ENCODE measurements at regions not wholly inside any gene's neighbourhood (a gene's known extent, or its start where the extent isn't known, plus 50 kb on each side); places are given as distances from the start of the nearest gene placed in this dataset.

DNA sequence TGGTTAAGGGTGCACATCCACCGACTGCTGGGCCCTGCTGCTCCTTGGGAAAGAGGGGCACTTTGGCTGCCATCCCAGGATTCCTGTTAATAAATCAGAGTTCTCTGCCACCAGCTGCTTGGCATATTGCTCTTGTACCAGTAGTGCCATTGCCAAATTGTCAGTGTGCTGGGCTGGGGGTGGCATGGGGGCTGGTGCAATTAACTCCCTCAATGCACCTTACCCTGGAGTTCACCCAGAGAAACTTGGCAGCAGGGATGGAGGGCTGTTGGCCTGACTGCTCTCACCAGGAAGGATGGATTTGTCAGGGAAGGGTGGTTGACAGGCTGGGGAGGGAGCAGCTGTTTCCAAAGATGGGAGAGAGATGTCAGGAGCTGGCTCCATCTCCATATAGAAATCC is 94.6 kb upstream of the SKOR2 start:
- no peak overlapping the region for H3K4me3 ChIP-seq (replicated peaks; ENCODE audit: low read depth, low read length)
- DNase-seq (ENCODE audit: low read depth), result no peak
- TF ChIP-seq, protein P1, sequence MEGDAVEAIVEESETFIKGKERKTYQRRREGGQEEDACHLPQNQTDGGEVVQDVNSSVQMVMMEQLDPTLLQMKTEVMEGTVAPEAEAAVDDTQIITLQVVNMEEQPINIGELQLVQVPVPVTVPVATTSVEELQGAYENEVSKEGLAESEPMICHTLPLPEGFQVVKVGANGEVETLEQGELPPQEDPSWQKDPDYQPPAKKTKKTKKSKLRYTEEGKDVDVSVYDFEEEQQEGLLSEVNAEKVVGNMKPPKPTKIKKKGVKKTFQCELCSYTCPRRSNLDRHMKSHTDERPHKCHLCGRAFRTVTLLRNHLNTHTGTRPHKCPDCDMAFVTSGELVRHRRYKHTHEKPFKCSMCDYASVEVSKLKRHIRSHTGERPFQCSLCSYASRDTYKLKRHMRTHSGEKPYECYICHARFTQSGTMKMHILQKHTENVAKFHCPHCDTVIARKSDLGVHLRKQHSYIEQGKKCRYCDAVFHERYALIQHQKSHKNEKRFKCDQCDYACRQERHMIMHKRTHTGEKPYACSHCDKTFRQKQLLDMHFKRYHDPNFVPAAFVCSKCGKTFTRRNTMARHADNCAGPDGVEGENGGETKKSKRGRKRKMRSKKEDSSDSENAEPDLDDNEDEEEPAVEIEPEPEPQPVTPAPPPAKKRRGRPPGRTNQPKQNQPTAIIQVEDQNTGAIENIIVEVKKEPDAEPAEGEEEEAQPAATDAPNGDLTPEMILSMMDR (IDR thresholded peaks at IDR 0.05; ENCODE audit: low read length, missing control alignments), result no peak

DNA sequence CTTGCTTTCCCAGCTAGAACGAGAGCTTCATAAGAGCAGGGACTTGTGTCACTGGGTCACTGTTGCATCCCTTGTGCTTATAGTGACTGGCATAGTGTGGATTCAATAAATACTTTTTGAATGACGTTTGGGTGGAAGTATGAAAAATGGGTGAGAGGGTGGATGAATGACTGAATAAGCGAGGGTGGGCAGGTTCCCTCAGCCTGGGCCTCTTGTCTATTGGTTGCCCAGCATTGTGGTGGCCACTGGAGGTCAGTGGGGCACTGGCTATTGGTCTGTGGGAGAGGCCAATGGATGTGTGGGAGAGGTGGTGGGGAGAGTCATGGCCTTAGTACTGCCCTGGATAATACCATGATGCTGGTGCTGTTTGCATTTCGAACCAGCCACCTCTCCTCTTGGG is 93.8 kb upstream of the SKOR2 start:
- H3K4me3 ChIP-seq (replicated peaks; ENCODE audit: low read depth, low read length), result no peak overlapping the region
- TF ChIP-seq, protein P1 (IDR thresholded peaks at IDR 0.05; ENCODE audit: low read length, missing control alignments), result no peak
- no peak for DNase-seq (ENCODE audit: low read depth)

DNA sequence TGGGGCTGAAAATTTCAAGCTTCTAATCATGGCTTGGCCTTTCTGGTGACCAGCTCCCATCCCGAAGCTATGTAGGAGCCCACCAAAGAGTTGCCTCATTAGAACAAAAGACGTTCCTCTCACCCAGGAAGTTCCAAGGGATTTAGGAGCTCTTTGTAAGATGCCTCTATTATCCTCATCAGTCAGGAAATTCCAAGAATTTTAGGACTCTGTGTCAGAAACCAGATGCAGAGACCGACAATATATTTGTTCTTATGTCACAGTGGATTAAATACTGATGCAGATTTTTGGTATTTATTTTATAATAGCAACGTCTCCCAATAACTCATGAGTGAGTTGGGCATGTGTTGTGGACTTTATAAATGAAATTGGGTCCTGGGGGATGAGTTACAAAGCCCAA is 91.8 kb upstream of the SKOR2 start:
- TF ChIP-seq, protein P1 (IDR thresholded peaks at IDR 0.05; ENCODE audit: low read length, missing control alignments), result no peak
- H3K4me3 ChIP-seq (replicated peaks; ENCODE audit: low read depth, low read length), result no peak overlapping the region

DNA sequence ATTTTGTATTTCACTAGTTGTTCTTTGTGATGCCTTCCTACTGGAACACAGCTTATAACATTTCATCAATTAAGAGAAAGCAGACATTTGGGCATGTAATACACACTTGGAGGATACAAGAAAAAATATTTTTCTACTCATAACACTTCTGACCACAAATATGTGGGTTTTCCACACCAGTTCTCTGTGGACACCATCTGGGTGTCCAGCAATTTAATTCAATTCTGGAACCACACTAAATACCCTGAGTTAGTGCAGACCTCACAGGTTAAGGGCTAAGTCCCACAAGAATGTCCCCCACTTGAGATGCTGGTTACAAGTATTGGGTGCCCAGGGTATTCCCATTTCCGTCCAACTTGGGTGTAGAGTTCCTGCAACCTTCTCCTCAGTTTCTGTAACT is 91.1 kb upstream of the SKOR2 start:
- DNase-seq (ENCODE audit: low read depth), result no peak
- no peak overlapping the region for H3K4me3 ChIP-seq (replicated peaks; ENCODE audit: low read depth, low read length)
- TF ChIP-seq, protein P1 (IDR thresholded peaks at IDR 0.05; ENCODE audit: low read length, missing control alignments), result no peak

More for the DNA sequence above, 91.8 kb upstream of the SKOR2 start:
- DNase-seq (ENCODE audit: low read depth), result no peak

DNA sequence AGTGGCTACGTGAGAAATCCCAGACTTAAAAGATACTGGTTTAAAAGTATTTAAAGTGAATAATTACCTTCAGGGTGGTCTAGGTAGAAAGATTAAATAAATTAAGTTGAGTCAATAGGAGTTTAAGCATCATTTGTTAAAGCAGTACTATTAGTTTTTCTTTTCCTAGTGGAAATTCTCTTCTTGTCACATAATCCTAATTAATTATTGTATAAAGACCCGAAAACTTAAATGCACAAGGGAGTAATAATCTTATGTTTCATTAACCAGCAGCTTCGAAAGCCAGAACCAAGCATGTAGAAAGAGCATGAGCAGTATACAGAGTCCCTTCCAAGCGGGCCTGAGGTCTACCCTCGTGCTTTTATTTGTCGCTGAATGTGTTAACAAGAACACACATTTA is 90.2 kb upstream of the SKOR2 start:
- TF ChIP-seq, protein P1 (IDR thresholded peaks at IDR 0.05; ENCODE audit: low read length, missing control alignments), result no peak

DNA sequence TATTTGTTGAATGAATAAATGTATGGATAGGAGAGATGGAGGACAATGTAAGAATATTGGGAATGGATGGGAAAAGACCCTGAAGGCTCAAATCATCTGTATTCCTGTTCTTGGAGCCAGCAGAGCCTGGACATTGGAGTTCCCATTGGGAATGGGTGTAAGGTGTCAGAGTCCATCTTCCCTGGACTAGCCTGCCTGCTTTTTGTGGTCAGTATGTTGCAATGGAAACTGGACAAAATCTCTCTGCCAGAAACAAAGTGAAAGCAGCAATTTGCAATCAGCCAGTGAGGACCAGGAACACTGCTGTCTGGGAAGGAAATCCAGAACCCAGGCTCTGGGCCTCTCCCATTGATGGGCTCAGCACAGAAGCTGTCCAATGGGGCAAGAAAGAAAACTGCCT is 83.5 kb upstream of the SKOR2 start:
- no peak for DNase-seq (ENCODE audit: low read depth)
- H3K4me3 ChIP-seq (replicated peaks; ENCODE audit: low read depth, low read length), result no peak overlapping the region
- TF ChIP-seq, protein P1 (IDR thresholded peaks at IDR 0.05; ENCODE audit: low read length, missing control alignments), result no peak

More for the DNA sequence above, 90.2 kb upstream of the SKOR2 start:
- DNase-seq (ENCODE audit: low read depth), result no peak
- no peak overlapping the region for H3K4me3 ChIP-seq (replicated peaks; ENCODE audit: low read depth, low read length)

DNA sequence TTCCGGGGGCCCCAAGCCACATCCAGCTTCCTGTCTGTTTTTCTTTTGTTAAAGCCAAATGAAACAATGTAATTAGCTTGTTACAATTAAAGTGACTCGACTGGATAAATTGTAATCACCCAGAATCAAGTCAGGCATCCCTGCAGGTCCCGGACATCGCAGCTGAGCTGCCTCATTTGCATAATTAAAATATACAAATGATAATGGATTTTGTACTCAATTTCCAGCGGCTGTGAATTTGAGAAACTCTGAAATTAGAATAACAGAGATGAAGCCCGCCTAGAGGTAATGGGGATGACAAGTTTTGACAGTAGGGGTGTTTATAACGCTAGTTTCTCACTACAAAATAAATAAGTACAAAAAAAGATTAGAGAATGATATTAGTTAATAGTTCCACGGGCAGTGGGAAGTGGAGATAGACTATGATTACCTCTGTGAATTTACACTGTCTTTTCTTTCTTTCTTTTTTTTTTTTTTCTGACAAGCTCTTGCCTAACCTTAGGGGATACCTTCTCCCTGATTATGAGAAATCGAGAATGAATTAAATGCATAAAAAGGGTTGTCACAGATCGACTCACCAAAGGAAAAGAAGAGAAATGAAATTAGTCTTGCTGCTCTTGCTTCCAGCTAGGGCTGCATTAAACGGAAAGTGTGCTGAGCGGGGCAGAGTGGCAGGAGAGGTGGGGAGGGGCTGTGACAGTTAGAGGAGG is 82.6 kb upstream of the SKOR2 start:
- TF ChIP-seq, protein P1 (IDR thresholded peaks at IDR 0.05; ENCODE audit: low read length, missing control alignments), result no peak
- no peak overlapping the region for H3K4me3 ChIP-seq (replicated peaks; ENCODE audit: low read depth, low read length)
- no peak for DNase-seq (ENCODE audit: low read depth)
